ENCODE measurements at regions not wholly inside any gene's neighbourhood (a gene's known extent, or its start where the extent isn't known, plus 50 kb on each side); places are given as distances from the start of the nearest gene placed in this dataset.

DNA sequence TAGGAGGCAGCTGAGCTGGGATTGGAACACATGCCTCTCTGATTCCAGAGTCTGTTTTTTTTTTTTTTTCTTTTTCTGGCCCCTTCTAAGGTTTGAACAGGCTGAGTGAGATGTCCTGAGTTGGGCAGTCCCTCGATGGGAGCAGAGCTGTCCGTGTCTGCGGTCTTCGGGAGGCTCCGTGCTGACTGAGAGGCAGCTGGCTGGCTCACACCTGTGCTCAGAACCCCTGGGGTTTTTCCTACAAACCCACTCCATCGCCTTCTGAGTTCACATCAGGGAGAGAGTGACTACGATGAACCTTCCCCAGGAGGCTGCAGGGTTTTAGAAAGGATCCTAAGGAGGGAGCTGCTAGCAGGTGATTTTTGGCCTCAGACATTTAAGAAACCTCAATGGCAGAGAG is 92.5 kb downstream of the IRF8 start:
- TF ChIP-seq, protein P1, sequence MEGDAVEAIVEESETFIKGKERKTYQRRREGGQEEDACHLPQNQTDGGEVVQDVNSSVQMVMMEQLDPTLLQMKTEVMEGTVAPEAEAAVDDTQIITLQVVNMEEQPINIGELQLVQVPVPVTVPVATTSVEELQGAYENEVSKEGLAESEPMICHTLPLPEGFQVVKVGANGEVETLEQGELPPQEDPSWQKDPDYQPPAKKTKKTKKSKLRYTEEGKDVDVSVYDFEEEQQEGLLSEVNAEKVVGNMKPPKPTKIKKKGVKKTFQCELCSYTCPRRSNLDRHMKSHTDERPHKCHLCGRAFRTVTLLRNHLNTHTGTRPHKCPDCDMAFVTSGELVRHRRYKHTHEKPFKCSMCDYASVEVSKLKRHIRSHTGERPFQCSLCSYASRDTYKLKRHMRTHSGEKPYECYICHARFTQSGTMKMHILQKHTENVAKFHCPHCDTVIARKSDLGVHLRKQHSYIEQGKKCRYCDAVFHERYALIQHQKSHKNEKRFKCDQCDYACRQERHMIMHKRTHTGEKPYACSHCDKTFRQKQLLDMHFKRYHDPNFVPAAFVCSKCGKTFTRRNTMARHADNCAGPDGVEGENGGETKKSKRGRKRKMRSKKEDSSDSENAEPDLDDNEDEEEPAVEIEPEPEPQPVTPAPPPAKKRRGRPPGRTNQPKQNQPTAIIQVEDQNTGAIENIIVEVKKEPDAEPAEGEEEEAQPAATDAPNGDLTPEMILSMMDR (conservative IDR thresholded peaks at IDR 0.05 in 1 of 2, IDR thresholded peaks at IDR 0.05 in 1 of 2; ENCODE audit: extremely low read depth in 1 of 2, insufficient read depth in 1 of 2, low read depth in 1 of 2, low read length in 2 of 2): no peak
- no peak for TF ChIP-seq EZH2 (IDR thresholded peaks at IDR 0.05; ENCODE audit: borderline replicate concordance, low read length)
